ENCODE measurements at regions not wholly inside any gene's neighbourhood (a gene's known extent, or its start where the extent isn't known, plus 50 kb on each side); places are given as distances from the start of the nearest gene placed in this dataset.

GRCh38 chrX:99001286-99001685 is 1408.8 kb downstream of the PCDH19 start:
- TF ChIP-seq CTCF (IDR thresholded peaks at IDR 0.05; ENCODE audit: low read depth, low read length) (no peak), EZH2phosphoT487 (IDR thresholded peaks at IDR 0.05; ENCODE audit: low read depth) (no peak)

Measured in OCI-LY3 (cell line).